LNCaP clone FGC (cell line): ENCODE measurements at regions not wholly inside any gene's neighbourhood (a gene's known extent, or its start where the extent isn't known, plus 50 kb on each side); places are given as distances from the start of the nearest gene placed in this dataset.
A peak's percentile ranks its signal among the peaks of the same experiment; 100 is the strongest.

Source experiments
- DNase-seq: peaks from one replicate; pipeline ENCODE4 v3.0.0-alpha.2; 2011; ENCODE audit warnings: low read depth
- H3K4me3 ChIP-seq: 2 replicates; pipeline ENCODE4 v1.5.1; 2011; ENCODE audit warnings: mild to moderate bottlenecking, low read depth, low read length, control low read depth
- TF ChIP-seq, protein P1 (sequence below): IDR thresholded peaks from 2 replicates; pipeline ENCODE4 v1.5.1; 2012; ENCODE audit warnings: mild to moderate bottlenecking; ENCODE audit not compliant: control insufficient read depth, insufficient read depth; ENCODE audit errors: extremely low read depth

- peak; percentile 56 for DNase-seq
Observed at GRCh38 chr2:589281-590130, 87.7 kb downstream of the TMEM18 start.

GRCh38 chr2:588074-588645 lies 89.0 kb downstream of the TMEM18 start:
- no peak for DNase-seq
- TF ChIP-seq, protein P1, sequence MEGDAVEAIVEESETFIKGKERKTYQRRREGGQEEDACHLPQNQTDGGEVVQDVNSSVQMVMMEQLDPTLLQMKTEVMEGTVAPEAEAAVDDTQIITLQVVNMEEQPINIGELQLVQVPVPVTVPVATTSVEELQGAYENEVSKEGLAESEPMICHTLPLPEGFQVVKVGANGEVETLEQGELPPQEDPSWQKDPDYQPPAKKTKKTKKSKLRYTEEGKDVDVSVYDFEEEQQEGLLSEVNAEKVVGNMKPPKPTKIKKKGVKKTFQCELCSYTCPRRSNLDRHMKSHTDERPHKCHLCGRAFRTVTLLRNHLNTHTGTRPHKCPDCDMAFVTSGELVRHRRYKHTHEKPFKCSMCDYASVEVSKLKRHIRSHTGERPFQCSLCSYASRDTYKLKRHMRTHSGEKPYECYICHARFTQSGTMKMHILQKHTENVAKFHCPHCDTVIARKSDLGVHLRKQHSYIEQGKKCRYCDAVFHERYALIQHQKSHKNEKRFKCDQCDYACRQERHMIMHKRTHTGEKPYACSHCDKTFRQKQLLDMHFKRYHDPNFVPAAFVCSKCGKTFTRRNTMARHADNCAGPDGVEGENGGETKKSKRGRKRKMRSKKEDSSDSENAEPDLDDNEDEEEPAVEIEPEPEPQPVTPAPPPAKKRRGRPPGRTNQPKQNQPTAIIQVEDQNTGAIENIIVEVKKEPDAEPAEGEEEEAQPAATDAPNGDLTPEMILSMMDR, result no peak
- no peak overlapping the region for H3K4me3 ChIP-seq

More at GRCh38 chr2:589281-590130, 87.7 kb downstream of the TMEM18 start:
- TF ChIP-seq, protein P1, result no peak
- no peak overlapping the region for H3K4me3 ChIP-seq

- no peak for DNase-seq
- H3K4me3 ChIP-seq, result no peak overlapping the region
- TF ChIP-seq, protein P1, result no peak
Observed at GRCh38 chr2:587087-587960, 89.9 kb downstream of the TMEM18 start.

GRCh38 chr2:586641-587076 lies 90.5 kb downstream of the TMEM18 start:
- H3K4me3 ChIP-seq, result no peak overlapping the region
- TF ChIP-seq, protein P1, result no peak
- no peak for DNase-seq

DNA sequence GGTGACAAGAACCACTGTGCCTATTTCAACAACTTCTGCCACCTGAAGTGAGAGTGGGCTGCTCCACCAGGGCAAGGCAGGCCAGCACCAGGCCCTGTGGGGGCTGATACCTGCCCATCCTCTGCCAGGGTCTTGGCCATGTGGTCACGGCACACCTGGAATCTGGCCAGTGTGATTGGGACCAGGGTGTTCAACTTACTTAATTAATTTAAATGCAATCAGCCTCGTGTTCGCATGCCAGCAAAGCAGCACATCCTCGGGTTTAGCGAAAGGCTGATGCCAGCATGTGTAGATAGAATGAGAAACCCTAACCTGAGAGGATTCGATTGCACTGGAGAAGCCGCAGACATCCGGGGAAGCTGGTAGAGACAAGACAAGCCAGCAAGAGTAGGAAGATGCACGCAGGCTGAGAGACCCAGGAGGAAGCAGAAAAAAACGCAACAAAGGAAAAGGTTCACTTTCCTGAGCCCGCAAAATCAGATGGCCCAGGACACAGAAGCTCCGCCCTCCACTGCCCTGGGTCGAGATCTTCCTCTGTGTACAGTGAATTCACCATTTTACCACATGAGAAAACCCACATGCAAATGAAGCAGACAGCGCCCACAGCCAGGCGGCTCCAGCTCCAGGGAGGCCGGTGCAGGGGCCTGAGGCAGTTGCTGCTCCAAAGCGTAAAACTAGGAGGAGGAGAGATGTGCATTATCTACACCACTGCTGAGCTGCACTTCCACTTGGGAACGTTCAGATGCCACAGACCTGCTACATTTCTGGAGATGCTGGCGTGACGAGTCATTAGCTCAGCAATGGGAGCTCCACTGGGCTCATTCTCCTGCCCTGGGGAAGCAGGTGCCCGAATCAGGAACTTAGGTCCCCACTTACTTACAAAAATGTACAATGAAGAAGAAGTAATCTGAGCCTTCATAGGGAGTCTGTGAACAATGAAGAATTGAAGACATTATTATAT lies 92.1 kb downstream of the TMEM18 start:
- TF ChIP-seq, protein P1, result no peak
- DNase-seq, result no peak
- no peak overlapping the region for H3K4me3 ChIP-seq

DNA sequence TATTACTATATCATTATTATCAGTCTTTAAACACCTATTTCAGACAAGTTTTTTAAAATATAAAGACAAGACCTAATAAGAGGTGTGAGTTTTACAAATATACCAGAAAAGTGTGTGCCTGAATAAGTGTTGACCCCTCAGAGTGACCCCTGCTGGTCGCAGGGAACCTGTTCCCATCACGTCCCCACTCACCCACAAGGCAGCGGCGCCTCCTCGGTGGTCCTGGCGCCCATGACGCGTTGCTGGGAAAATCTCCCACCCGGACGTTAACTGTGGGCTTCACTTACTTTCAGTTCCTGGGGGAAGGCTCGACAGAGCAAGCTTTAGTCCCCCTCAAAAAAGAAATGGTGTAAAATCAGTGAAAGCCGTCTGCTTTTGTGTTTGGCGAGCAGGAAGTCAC lies 93.5 kb downstream of the TMEM18 start:
- TF ChIP-seq, protein P1, result no peak
- H3K4me3 ChIP-seq, result no peak overlapping the region
- DNase-seq, result no peak
